ENCODE measurements at regions not wholly inside any gene's neighbourhood (a gene's known extent, or its start where the extent isn't known, plus 50 kb on each side); places are given as distances from the start of the nearest gene placed in this dataset.

GRCh38 chr7:156096771-156097538 is 284.7 kb upstream of the SHH start:
- Histone ChIP-seq H3K4me3 (no peak overlapping the region), H3K9me3 (no peaks in the 10 kb centered on the region), H3K27ac (no peak overlapping the region), H3K27me3 (peaks cover 0 to 21% of the 10 kb centered on the region in 2 donors), H3K36me3 (no peaks in the 10 kb centered on the region), H3K4me1 (no peaks in the 10 kb centered on the region)
- no peak for ATAC-seq
- no peak for TF ChIP-seq CTCF (IDR thresholded peaks at IDR 0.05)
- intact Hi-C loops (cut with DNase I), result no loop called here
- DNase-seq, result peak in 2 of 4 donors; percentile 23 to 53

GRCh38 chr7:156095908-156096539 is 283.8 kb upstream of the SHH start:
- DNase-seq, result peak in 1 of 4 donors; percentile 30
- ATAC-seq, result no peak
- H3K4me1 ChIP-seq, result no peaks in the 10 kb centered on the region
- no peak overlapping the region for H3K4me3 ChIP-seq
- peaks cover 0 to 21% of the 10 kb centered on the region in 2 donors for H3K27me3 ChIP-seq
- H3K9me3 ChIP-seq, result no peaks in the 10 kb centered on the region
- TF ChIP-seq CTCF (IDR thresholded peaks at IDR 0.05), result no peak
- intact Hi-C loops (cut with DNase I), result no loop called here
- no peak overlapping the region for H3K27ac ChIP-seq
- H3K36me3 ChIP-seq, result no peaks in the 10 kb centered on the region

GRCh38 chr7:156094350-156095146 is 282.3 kb upstream of the SHH start:
- ATAC-seq, result no peak
- intact Hi-C loops (cut with DNase I), result no loop called here
- H3K36me3 ChIP-seq, result no peaks in the 10 kb centered on the region
- no peak for TF ChIP-seq CTCF (IDR thresholded peaks at IDR 0.05)
- H3K27ac ChIP-seq, result no peak overlapping the region
- H3K27me3 ChIP-seq, result peaks cover 0 to 21% of the 10 kb centered on the region in 2 donors
- no peak for DNase-seq
- H3K9me3 ChIP-seq, result no peaks in the 10 kb centered on the region
- no peak overlapping the region for H3K4me3 ChIP-seq
- H3K4me1 ChIP-seq, result no peaks in the 10 kb centered on the region

- no peaks in the 10 kb centered on the region for H3K36me3 ChIP-seq
- H3K27me3 ChIP-seq, result peaks cover 0 to 21% of the 10 kb centered on the region in 2 donors
- TF ChIP-seq CTCF (IDR thresholded peaks at IDR 0.05), result no peak
- no peak overlapping the region for H3K27ac ChIP-seq
- no peak for DNase-seq
- no peak overlapping the region for H3K4me3 ChIP-seq
- intact Hi-C loops (cut with DNase I), result no loop called here
- no peaks in the 10 kb centered on the region for H3K9me3 ChIP-seq
- ATAC-seq, result no peak
- no peaks in the 10 kb centered on the region for H3K4me1 ChIP-seq
Measured at GRCh38 chr7:156092307-156092706, 280.0 kb upstream of the SHH start.

Measured in left lung (tissue), 4 donors.